Kidney glomerular epithelial cell (primary cell): ENCODE measurements at regions not wholly inside any gene's neighbourhood (a gene's known extent, or its start where the extent isn't known, plus 50 kb on each side); places are given as distances from the start of the nearest gene placed in this dataset.

ENCODE experiments used
- DNase-seq: peaks from one replicate; lab custom pipeline; 2025; lab: John Stamatoyannopoulos, UW

DNA sequence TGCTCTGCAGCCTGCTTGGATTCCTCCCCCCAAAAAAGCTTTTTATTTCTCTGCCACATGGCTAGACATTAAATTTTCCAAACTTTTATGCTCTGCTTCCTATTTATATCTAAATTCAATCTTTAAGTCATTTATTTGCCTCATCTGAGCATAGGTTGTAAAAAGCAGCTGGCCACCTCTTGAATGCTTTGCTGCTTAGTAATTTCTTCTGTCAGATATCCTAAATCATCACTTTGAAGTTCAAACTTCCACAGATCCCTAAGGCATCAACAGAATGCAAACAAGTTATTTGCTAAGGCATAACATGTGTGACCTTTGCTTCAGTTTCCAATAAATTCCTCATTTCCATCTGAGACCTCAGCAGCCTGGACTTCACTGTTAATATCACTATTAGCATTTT, 209.6 kb downstream of the FSCB start:
- DNase-seq = no peak

DNA sequence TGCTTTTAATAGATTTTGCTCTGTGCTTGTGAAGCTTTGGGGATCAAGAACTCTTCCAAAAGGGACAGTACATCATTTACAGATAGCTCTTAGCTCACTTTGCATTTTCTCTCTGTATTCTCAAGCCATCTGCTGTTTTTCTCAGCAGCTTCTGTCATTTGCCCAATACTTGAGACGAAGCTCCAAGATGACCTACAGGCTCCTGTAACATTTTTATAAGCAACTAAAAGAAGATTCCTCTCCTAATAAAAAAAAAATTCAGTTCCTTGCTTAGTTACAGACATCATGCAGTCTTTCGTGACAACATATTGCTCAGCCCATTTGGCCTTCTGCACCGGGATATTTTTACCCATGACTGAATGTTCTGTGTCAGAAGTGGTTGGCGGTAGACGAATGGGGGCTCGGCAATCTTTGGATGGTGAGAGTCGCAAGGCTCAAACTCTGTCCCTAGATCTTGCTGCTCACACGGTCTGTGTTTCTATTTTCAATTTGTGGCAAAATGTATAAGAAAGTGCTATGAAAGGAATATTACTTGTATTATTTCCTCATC, 215.6 kb downstream of the FSCB start:
- no peak for DNase-seq

DNA sequence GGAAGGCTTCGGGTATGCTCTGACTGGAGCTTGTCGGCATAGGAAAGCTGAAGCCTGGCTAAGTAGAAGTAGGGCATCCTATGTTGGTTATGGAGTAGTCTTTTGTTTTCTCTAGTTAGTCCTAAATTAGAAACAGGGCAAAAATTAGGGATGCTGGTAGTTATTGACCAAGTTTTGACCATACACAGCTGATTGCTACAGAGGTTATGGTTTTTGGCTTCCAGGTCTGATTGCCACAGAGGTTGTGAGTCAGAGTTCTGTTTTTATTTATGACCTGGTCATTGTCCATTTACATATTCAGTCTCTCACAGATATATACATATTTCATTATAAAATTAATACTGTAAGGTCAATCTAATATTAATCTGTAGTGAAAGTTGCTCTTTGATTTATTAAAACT, 219.2 kb downstream of the FSCB start:
- DNase-seq = no peak

DNA sequence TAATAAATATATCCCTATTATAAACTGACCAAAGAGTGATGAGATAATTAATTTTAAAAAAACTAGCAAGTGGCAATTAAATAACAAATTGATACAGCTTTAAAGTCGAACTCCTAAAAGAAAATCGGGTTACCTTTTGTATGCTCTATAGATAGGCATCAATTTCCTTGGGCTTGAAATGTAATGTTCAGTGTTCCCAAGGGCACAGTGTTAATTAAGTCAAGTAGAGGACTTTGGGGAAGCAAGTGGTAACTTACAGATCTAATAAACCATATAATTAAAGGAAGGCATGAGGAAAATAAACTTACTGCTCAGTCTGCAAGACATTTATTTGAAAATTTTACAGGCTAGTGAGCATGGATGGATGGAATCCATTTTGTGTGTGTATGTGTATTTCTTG, 220.9 kb downstream of the FSCB start:
- DNase-seq = no peak

DNA sequence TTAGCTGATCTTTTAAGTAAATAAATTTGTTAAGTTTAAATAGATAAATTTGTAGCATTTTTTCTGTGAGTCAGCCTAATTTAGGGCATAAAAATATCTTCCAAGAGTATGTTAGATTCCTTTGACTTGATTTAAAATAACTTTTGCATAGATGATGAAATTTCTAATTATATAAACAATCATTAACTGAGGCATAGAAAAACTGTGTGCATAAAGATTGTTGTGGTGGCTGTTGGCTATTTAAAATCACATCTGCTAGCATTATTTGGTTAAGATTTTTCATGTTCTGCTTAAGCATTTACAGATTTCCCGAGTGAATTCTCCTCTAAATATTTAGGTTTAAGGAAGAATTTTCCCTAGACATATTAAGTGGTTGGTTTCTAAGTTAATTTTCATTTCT, 223.2 kb downstream of the FSCB start:
- no peak for DNase-seq

DNA sequence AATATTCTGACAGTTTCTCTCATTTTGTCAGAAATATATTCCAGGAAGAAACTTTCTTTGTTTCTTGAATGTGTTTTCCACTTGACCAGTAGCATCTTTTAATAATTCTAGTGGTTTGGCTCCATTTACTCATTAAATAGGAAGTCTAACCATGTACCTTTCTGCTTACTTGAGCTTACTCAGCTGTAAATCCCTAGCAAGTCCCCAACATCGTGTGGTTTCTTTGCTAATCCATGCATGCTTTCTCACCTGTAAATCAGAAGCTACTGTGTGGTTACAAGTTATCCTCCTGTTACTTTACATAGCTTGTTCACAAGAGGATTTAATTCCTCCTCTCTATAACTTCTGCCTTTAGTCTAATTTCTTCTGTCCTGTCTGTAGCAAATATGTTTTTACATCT, 227.7 kb downstream of the FSCB start:
- peak; percentile 24 for DNase-seq

DNA sequence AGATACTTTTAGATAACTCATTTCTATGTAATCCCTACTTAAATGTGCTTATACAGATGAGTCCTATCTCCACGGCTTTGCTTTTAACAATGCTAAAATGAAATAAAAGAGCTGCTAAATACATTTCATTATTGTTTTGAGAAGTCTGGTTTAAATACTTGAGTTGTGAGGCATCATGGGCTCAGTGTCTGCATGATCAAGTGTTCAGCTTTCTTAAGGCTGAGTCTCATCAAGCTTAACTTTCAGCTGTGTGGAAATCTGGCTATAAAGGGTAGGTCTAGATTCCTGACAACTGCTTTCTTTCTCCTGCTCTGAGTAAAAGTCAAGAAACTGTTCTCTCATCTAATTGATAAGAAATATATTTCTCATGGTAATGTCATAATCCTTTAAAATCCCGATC, 235.4 kb downstream of the FSCB start:
- DNase-seq = peak; percentile 8

DNA sequence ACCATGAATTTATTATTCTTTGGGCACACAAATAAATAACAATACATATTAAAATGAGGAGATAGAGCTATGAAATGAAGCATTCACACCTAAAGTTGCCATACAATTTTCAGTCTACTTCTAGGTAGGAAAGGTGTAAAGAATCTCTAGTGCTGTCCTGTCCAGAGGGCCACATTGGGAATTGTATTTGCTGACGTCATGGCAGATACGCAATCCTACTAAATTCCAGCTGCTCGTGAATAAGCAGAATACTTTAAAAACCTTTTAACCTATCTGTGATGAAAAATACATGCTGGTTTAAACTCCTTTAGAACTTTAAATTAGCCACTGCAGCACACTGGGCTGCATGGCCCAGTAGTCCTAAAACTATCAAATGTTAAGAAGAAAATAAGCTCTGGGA, 236.1 kb downstream of the FSCB start:
- no peak for DNase-seq

DNA sequence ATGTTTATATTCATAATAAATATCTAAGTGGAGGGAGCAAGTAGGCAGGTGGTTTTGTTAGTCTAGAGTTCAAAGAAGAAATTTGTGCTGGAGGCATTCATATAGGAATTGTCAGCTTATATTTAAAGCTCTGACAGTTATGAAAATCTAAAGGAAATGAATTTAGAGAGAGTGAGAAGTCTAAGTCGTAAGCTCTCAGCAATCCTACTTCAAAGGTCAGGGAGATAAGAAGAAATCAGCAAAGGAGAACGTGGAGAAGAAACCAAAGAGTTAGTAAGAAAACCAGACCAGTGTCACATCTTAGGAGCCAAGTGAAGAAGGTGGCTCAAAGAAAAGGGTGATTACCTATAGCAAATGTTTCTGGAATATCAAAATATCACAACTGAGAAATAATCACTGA, 241.8 kb downstream of the FSCB start:
- DNase-seq = no peak

DNA sequence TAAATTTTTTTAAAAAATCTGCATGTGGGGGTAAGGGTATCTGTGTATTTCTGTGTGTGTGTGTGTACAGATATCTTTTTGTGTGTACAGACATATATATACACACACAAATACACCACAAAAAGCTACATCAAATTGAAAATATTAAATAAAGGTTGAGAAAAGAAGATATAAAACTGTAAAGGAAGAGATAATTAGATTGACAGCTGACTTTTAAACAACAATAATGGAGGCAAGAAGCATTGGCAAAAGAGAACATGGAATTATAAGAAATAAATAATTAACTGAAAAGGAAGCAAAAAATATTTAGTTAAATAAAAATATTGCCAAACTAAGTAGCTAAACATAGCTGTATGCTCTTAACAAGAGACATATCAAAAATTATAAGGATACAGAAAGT, 291.4 kb downstream of the FSCB start:
- DNase-seq = no peak

DNA sequence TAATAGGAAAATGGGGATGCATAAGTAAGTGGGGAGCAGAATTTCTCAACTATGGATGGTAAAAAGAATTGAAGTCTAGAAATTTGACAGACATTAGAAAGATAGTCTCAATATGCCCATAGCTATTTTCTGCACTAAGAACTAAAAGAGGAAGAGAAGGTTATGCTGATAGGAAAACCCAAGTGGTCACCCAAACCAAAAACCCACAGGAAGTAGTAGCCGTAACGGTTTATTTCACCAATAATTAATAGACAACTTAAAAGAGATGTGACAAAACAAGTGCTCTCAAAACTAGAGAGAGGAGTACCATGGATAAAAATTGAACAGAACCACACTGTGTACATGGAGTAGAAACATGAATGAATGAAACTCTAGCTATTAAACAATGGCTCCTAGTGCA, 295.4 kb downstream of the FSCB start:
- DNase-seq = no peak

DNA sequence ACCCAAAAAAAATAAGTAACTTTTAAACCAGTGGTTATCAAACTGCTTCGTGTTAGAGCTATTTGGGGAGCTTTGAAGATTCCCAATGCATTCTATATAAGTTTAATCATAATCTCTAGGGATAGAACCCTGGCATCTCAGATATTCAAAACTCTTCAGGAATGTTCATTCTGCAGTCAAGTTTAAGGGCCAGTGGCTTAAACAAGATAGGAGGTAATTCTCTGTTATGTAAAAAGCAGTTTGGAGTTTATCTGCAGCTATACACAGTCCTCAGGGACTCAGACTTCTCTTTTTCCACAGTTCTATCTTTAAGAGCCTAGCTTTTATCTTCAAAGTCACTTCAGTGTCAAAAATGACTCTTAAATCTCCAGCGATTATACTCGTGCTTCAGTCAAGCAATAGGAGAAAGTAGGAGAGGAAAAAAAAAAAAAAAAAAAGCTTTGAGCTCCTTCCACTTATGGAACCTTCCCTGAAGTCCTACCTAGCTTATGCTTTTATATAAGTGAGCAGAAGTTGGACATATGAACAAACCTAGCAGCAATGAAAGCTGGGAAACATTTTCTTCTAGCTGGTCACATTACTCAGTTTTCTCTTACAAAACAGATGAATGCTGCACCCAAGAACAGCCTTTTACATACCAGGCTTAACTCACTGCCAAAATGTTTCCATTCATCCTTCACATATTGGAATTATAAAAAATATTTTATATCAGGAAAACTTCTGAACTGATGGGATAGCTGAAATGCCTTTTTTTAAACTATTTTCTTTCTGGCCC, 302.8 kb downstream of the FSCB start:
- peak; percentile 57 for DNase-seq

DNA sequence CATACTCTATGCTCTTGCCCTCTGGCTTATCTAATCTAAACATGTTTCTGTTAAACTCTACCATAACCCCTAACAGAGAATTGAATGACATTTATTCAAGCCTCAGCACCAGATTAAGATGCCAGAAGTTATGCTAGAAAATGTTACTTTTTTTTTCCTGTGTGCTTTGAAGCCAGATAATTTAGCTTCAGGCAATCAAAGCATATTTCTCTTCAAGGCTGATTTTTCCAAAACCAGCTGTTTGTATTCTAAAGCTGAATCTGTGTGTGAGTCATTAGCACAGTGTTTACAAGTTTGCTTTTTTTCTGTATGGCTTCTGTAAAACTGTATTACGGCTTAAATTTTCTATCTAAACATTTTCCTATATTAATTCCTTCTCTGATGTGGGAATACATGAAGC, 326.1 kb downstream of the FSCB start:
- DNase-seq = no peak

DNA sequence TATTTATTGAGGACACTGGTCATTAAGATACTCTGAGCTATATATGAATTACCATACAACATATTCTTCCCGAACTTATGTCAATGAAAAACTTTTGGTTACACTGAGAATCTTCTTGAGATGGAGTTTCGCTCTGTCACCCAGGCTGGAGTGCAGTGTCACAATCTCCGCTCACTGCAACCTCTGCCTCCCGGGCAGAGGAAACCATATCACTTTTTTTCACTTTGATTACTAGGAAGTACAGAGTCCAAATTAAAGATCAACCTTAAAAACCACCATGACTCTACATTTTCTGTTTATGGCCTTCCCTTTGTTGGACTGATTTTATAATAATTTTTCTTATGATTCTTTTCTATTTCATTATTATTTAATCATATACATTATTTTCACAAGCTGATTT, 336.5 kb downstream of the FSCB start:
- no peak for DNase-seq

DNA sequence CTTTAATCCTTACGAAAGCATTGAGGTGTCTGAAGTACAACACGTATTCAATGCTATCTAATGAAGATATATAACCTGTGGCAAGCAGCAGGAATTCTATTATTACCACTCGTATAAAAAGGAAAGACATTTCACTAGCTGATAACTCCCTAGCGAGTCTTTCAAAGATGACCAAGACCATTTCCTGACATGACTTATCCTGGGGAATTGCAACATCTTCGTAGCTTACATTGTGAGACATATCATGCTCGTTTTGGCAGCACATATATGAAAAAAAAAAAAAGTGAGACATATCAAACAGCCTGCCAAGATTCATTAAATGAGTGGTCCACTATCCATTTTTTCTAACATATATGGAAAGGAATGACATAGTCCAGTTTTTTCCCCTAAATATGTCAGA, 337.0 kb downstream of the FSCB start:
- DNase-seq = no peak

DNA sequence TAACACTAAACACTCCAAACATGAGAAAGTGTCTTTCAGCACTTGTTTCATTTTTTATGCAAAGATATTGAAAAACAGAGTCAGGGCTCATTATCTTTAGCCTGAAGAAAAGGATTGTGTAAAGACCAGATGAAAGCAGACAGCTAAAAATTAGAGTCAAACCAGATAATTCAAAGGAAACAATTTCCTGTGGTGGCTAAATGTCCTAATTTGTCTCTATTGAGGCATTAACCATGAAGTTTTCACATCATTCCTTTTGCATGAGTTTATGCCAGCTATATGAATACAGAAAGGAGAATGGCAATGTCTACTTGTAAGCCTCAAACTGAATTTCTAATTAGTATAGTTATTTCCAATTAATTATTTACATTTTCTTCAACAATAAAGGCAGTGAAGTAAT, 338.5 kb downstream of the FSCB start:
- no peak for DNase-seq

DNA sequence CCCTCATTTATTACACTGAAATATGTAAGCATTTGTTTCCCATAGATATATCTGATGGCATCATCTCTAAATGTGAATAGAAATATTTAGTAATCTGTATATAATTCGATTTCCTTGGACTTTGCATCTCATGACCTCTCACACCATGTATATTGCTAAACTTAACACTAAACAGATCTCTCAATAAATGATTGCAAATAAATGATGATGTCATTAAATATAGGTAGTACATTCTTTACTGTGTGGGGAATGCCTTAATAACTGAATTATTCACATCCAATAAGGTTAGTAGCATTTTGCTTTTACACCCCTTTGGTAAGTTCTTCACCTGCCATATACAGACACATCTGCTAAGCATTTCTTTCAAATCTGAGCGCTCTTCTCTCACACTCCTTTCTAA, 340.5 kb downstream of the FSCB start:
- no peak for DNase-seq

DNA sequence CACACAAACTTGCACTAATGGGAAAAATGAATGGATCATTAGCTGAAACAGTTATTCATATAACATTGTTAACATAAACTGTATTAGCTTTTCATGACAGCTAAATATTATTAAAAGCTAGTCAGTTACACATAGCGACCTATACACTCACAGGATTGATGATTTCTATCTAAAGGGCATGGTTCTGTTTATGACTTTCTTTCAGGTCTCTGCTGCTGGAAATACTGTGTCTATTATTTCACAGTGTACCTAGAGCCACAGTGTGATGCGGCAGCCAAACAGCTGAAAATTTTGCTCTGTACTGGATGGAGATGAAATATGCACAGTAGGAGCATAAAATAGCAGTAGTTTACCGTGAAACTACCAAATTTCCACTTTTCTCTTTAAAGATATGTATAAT, 341.1 kb downstream of the FSCB start:
- DNase-seq = no peak

DNA sequence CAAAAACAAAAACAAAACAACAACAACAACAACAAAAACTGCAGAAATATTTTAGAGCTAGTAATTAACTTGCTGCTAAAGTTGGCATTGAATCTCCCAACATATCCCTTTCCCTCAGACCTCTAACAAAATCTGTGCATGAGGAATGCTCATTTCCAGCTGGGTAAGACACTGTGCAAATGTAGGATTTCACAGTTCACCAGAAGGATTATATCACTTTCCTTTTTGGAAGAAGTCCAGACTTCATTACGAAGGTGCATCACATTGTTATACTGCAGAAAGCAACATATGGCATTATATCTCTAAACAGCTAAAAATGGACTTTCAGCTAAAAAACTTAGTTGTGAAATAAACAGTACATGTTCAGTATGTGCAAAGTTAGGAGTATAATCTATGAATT, 341.8 kb downstream of the FSCB start:
- DNase-seq = no peak

DNA sequence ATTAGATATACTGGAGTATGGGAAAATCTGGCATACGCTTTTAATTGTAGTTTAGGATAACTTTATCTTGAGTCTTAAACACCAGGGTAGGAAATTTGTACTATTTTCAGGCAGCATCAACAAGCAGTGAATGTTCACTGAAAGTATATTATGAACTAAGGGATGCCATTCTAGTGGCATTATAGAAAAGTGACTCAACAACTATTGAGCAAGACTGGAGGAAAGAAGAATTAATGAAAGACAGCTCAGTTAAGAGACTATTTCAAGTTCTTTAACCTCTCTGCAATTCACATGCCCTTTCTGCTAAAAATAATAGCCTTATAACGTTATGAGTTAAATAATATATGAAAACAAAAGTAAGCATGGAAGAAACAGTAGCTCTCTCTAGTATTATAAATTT, 343.1 kb downstream of the FSCB start:
- DNase-seq = no peak

DNA sequence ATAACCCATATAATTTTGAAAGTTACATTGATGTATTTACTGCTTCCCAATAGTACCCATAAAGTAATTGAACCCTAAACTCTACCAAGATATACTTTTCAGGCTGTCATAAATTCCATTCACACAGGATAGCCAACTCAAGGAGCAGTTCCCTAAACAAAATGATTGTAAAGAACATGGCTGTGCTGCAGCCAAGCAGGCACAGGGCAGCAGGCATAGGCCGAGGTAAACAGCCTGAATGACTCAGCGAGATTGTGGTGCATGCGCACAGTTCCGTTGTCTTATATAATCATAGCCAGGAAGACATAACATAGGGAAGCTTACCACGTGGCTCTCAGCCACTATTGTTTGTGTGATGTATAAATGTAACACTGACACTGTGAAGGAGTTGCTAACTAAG, 344.9 kb downstream of the FSCB start:
- DNase-seq = no peak

DNA sequence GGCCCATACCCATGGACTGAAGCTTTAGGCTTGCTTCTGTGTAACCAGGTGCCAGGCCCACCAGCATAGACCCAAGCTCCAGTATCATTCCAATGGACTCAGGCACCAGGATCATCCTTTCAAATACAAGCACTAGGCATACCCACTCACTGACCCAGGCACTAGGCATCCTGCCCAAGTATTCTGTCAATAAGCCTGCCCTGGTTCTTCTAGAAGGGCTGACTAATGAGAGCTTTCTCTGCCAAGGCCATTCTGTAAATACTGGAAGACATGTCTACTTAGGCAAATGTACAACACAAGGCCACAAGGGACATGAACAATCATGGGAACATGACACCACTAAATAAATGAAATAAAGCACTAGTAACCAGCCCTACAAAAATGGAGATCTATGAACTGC, 352.2 kb downstream of the FSCB start:
- no peak for DNase-seq

DNA sequence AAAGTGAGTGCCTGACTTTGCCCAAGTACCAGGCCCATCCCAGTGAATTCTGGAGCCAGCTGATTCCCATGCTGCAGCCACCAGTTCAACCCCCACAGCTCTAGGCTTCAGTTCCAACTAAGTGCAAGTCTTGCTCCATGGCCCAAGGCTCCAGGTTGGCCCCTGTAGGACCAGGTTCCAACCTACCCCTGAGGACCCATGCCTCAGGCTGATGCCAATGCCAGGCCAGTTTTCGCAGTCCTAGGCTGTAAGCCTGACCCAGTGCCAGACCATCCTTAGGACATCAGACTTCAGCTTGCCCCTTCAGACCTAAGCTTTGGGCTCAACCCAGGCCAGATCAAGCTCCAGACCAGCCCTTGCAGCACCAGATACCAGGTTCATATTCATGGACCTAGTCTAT, 352.6 kb downstream of the FSCB start:
- no peak for DNase-seq

DNA sequence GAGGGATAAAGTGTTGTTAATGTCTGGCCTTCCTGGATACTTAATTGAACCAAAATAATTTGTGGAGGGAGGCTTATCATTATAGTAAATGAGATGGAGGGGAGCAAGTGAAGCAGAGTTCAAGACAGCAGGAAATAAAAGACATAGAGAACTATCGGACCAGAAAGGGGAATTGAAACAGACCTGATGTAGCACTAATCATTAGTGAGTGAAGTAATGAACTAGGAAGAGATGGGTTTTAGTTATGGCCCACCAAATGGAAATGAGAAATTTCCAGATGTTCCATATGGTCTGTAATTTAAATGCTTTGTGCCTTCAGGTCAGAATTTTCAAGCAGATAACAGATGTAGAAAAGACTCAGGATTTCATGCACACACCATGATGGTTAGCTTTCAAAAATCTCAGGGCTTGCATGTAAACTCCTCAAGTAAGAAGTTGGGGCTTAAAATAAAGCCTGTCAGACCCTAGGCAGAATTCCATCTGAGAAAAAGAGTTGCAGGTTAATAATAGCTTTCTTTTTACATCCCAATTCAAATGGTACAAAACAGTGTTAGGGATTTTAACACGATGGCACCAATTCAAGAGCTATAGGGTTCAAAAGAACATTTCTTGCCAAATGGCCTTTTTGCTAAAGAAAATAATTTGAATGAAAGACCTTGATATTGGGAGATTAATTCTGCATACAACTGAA, 355.8 kb downstream of the FSCB start:
- DNase-seq = no peak
